RWPE2 (cell line): ENCODE measurements at regions not wholly inside any gene's neighbourhood (a gene's known extent, or its start where the extent isn't known, plus 50 kb on each side); places are given as distances from the start of the nearest gene placed in this dataset.
"Not testable (repeated sequence)": the region's sequence is repeated elsewhere in the genome, so short reads cannot be mapped to it uniquely, and the experiment has no call there.

Experiments used
- ATAC-seq: fragments of 200-7000 bp; cut with Tn5 transposase; 3 replicates; pipeline ENCODE4 v1.9.1; 2021; ENCODE audit warnings: low read depth
- DNase-seq: peaks from one replicate; pipeline ENCODE4 v3.0.0-alpha.2; 2020; ENCODE audit warnings: low spot score
- H3K27ac ChIP-seq: fragments of 450-650 bp; 2 replicates; pipeline ENCODE4 v1.5.1; 2017; ENCODE audit warnings: mild to moderate bottlenecking; ENCODE audit not compliant: poor library complexity, severe bottlenecking
- H3K27me3 ChIP-seq: fragments of 250-450 bp; sonication (Bioruptor Pico); 2 replicates; pipeline ENCODE4 v1.5.1; 2021; ENCODE audit warnings: mild to moderate bottlenecking, moderate library complexity; ENCODE audit not compliant: insufficient read depth, poor library complexity, severe bottlenecking
- H3K36me3 ChIP-seq: fragments of 250-450 bp; sonication (Bioruptor Pico); 2 replicates; pipeline ENCODE4 v1.5.1; 2020; ENCODE audit warnings: low read depth, mild to moderate bottlenecking, moderate library complexity
- H3K4me1 ChIP-seq: fragments of 250-450 bp; sonication (Bioruptor Pico); 2 replicates; pipeline ENCODE4 v1.5.1; 2021; ENCODE audit warnings: mild to moderate bottlenecking, moderate library complexity; ENCODE audit not compliant: insufficient read depth, poor library complexity, severe bottlenecking
- H3K4me3 ChIP-seq: fragments of 250-450 bp; sonication (Bioruptor Pico); 2 replicates; pipeline ENCODE4 v1.5.1; 2021; ENCODE audit warnings: mild to moderate bottlenecking, moderate library complexity; ENCODE audit not compliant: severe bottlenecking
- H3K9me3 ChIP-seq: fragments of 250-450 bp; sonication (Bioruptor Pico); 2 replicates; pipeline ENCODE4 v1.5.1; 2021; ENCODE audit warnings: mild to moderate bottlenecking, moderate library complexity; ENCODE audit not compliant: severe bottlenecking
- CTCF ChIP-seq: fragments of 450-650 bp; IDR thresholded peaks from one replicate; pipeline ENCODE4 v1.5.1; 2017; ENCODE audit warnings: mild to moderate bottlenecking, moderate library complexity; ENCODE audit not compliant: poor library complexity, severe bottlenecking

DNA sequence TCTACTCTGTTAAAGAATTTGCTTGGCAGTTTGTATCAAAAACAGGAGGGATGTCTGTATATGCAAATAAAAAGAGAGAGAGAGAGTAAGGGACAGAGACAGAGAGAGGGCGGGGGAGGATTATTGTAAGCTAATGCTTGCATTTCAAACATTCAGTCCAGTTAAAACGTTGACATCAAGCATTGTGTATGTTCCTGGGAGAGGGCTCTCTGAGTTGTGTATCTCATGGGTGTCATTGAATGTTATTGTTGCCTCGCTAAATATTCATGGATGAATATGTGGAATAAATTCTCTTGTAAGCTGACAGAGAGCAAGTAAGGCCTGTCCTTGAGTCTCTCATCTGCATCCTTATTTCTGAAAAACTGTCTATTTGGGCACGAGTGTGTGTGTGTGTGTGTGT is 78.8 kb upstream of the VRK1 start:
- H3K27me3 ChIP-seq = peaks cover 20% of the 10 kb centered on the region
- H3K4me1 ChIP-seq = no peaks in the 10 kb centered on the region
- no peaks in the 10 kb centered on the region for H3K36me3 ChIP-seq
- H3K9me3 ChIP-seq = no peaks in the 10 kb centered on the region
- no peak overlapping the region for H3K4me3 ChIP-seq
- DNase-seq (no peak), ATAC-seq (no peak)
- no peak for TF ChIP-seq CTCF
- H3K27ac ChIP-seq = no peak overlapping the region

- not testable (repeated sequence) for H3K4me3 ChIP-seq, H3K36me3 ChIP-seq, H3K4me1 ChIP-seq, H3K27me3 ChIP-seq, ATAC-seq, H3K9me3 ChIP-seq, H3K27ac ChIP-seq, DNase-seq
Measured at GRCh38 chr14:96720702-96721101, 76.5 kb upstream of the VRK1 start.

DNA sequence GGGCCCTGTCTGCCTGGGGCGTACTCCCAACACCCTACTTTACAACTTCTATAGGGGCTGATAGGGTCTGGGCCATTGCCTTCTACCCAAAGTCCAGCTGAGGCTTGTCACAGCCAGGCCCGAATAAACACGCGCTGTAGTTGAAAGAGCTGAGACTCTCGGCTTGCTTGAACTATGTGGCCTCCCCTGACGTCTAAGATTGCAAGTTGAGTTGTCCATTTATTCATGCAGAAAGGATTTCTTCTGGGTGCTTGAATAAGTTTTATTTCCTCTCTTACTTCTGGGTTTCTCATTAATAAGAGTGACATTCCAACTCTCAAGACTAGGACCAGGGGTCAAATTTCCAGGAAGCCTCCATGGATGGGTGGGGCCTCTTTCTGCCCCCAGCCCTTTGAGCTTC is 74.4 kb upstream of the VRK1 start:
- Histone ChIP-seq H3K27me3 (peaks cover 5% of the 10 kb centered on the region), H3K27ac (no peak overlapping the region), H3K4me3 (no peak overlapping the region), H3K36me3 (no peaks in the 10 kb centered on the region), H3K9me3 (no peaks in the 10 kb centered on the region), H3K4me1 (no peaks in the 10 kb centered on the region)
- ATAC-seq = no peak
- DNase-seq = peak; percentile 18
- no peak for TF ChIP-seq CTCF

DNA sequence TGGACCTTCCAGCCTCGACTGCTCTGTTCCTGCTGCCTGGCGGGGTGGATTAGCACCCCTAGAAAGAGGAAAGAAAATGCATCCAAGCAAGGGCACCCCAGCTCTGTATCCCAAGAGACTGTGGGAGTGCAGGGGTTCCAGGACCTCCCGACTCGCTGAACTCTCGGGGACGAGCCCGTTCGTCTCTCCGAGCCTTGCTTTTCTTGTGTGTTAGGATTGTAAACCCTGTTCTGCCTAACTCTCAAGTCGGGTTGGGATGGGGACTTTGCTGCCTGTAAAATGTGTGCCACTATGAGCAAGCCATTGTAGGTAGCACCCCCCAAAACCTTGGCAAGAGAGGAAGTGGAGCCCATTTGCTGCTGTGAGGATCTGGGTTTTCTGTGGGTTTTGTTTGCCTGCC is 73.2 kb upstream of the VRK1 start:
- H3K4me1 ChIP-seq = no peaks in the 10 kb centered on the region
- no peaks in the 10 kb centered on the region for H3K36me3 ChIP-seq
- ATAC-seq = no peak
- DNase-seq = peak; percentile 10
- H3K27ac ChIP-seq = no peak overlapping the region
- TF ChIP-seq CTCF = no peak
- no peak overlapping the region for H3K4me3 ChIP-seq
- no peaks in the 10 kb centered on the region for H3K9me3 ChIP-seq
- peaks cover 2% of the 10 kb centered on the region for H3K27me3 ChIP-seq

GRCh38 chr14:96725232-96725631 is 72.0 kb upstream of the VRK1 start:
- no peak for TF ChIP-seq CTCF
- peaks cover 14% of the 10 kb centered on the region for H3K27me3 ChIP-seq
- no peaks in the 10 kb centered on the region for H3K4me1 ChIP-seq
- H3K36me3 ChIP-seq = no peaks in the 10 kb centered on the region
- DNase-seq (no peak), ATAC-seq (no peak)
- no peak overlapping the region for H3K27ac ChIP-seq
- H3K4me3 ChIP-seq = no peak overlapping the region
- H3K9me3 ChIP-seq = no peaks in the 10 kb centered on the region
